Activated CD4-positive, alpha-beta T cell treated with anti-CD3 and anti-CD28 coated beads, Interleukin-2, Interleukin-6, amounts not matched to agents 100 ng/mL and 50 ng/mL, durations not matched to agents 16 hours and 8 hours (primary cell): ENCODE measurements at regions not wholly inside any gene's neighbourhood (a gene's known extent, or its start where the extent isn't known, plus 50 kb on each side); places are given as distances from the start of the nearest gene placed in this dataset.

ENCODE experiments used
- DNase-seq: peaks from one replicate; pipeline ENCODE4 v3.0.0-alpha.2; 2020

- DNase-seq: no peak
These were observed 142.2 kb downstream of the OPN5 start for GRCh38 chr6:47924001-47924400.

DNA sequence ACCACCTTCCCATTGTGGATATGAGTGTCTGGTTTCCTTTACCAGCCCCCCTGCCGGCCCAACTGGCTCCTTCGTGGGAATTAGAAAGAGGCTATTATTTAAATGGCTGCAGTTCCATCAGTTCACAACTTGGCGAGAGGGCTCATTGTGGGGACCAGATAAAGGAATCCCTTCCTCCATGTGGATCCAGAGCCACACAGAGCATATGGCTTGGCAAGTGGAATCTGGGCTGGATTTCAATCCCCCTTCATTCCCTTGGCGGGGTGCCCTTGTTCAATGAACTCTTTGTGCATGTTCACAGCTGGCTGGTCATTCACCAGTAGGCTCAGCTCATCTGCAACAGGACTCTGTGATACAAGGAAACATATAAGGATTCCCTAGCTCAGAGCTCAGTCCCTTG, 140.6 kb downstream of the OPN5 start:
- no peak for DNase-seq

DNA sequence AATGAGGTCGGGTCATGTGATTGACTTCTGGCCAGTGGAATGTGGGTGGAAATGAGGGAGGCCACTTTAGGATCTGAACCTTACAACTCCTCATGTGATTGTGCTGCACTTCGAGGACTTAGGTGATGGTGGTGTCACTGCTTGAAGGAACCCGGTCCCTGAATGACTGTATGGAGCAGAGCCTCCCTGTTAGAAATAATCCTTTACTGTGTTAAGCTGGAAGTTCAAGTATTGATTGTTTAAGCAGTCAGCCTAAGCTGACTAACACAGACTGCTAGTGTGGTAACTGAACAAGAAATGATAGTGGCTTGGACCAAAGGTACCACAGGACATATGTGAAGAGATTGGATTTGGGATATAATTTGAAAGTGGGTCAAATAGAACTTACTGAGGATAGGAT, 138.0 kb downstream of the OPN5 start:
- no peak for DNase-seq

GRCh38 chr6:47917811-47918210, 136.0 kb downstream of the OPN5 start:
- DNase-seq: no peak

DNA sequence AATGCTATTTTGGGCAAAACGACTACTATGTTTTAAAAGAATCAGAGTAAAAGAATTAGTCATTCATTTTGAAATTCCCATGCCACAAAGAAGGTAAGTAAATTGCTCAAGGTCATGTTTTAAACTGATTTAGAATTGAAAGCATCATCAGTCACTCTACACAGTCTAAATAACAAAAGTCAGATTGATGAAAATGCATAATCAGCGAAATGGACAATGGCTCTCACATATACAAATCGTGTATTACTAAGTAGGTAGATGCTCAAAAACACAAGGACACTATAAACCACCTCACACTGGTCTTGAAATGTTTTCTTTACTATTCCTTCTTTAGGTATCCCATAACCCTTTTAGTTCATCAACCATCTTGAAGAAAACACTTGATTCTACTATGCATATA, 135.4 kb downstream of the OPN5 start:
- DNase-seq: no peak

- DNase-seq: no peak
These were observed 133.2 kb downstream of the OPN5 start for GRCh38 chr6:47915017-47915416.

GRCh38 chr6:47908271-47908670, 126.4 kb downstream of the OPN5 start:
- no peak for DNase-seq

DNA sequence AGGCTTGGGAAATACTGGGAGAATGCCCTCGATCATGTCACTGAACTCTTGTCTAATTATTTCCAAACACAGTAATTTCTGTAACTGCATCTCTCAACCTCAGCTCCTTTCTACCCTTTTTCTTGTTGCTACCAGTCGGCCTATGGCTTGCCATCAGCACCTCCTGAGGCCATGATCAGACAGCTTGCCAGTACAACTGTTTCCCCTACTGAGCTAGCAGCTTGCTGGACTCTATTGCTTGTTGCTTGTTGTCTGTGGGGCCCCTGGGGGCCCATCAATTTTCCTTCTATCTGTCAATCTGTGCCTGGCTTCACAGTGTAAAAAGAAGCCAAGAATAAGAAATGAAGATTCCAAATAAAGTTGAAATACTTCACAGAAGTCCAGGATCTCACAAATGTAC, 123.9 kb downstream of the OPN5 start:
- no peak for DNase-seq

GRCh38 chr6:47897247-47897646, 115.4 kb downstream of the OPN5 start:
- no peak for DNase-seq

DNA sequence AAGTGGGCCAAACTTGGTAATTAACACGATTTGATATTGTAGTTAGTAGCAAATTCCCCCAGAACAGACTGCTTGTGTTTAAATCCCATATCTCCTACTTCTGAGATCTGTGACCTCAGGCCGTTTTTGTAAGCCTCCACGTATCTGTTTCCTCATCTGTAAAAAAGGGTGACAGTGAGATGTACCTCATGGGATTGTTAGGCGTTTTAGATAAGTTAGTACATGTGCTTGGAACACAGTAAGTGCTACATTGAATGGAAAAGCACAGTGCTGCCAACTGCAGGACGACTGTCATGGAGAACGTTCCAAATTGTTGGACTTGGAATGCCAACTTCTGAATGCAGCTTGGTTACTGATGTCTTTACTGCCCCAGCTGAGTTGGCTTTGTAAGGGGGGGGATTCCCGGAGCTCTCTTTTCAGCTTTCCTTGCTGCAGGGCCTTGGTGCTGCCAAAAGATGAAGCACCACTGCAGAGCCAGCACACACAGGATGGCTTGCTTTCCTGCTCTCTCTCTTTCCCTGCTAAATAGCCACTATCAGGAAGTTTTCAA, 108.6 kb downstream of the OPN5 start:
- no peak for DNase-seq

- no peak for DNase-seq
These were observed 97.2 kb downstream of the OPN5 start for GRCh38 chr6:47879015-47879414.
